Skeletal muscle tissue (tissue), 3 donors: ENCODE measurements at regions not wholly inside any gene's neighbourhood (a gene's known extent, or its start where the extent isn't known, plus 50 kb on each side); places are given as distances from the start of the nearest gene placed in this dataset.

Experiments used
- H3K27ac ChIP-seq: one replicate; pipeline ENCODE4 v1.7.0; 2013; ENCODE audit warnings: mild to moderate bottlenecking, low read depth, low read length, inconsistent platforms
- H3K27me3 ChIP-seq, 3 donors: one replicate each; pipeline ENCODE4 v1.7.0; 2013; ENCODE audit warnings: low read length in 3 of 3; ENCODE audit not compliant: control insufficient read depth in 3 of 3, insufficient read depth in 3 of 3
- H3K36me3 ChIP-seq, 3 donors: one replicate each; pipeline ENCODE4 v1.7.0; 2013; ENCODE audit warnings: low read length in 3 of 3; ENCODE audit not compliant: control insufficient read depth in 3 of 3, insufficient read depth in 3 of 3
- H3K4me1 ChIP-seq, 3 donors: one replicate each; pipeline ENCODE4 v1.7.0; 2013; ENCODE audit warnings: low read length in 3 of 3, mild to moderate bottlenecking in 3 of 3; ENCODE audit not compliant: control insufficient read depth in 3 of 3, insufficient read depth in 3 of 3
- H3K4me3 ChIP-seq, 3 donors: one replicate each; pipeline ENCODE4 v1.7.0; 2013; ENCODE audit warnings: low read length in 3 of 3
- H3K9ac ChIP-seq, 3 donors: one replicate each; pipeline ENCODE4 v1.7.0; 2013; ENCODE audit warnings: low read length in 3 of 3, mild to moderate bottlenecking in 3 of 3, moderate library complexity in 2 of 3, low read depth in 1 of 3
- H3K9me3 ChIP-seq, 3 donors: one replicate each; pipeline ENCODE4 v1.7.0; 2013; ENCODE audit warnings: low read length in 3 of 3; ENCODE audit not compliant: control insufficient read depth in 3 of 3
- donor health status: Osteomylitis.

DNA sequence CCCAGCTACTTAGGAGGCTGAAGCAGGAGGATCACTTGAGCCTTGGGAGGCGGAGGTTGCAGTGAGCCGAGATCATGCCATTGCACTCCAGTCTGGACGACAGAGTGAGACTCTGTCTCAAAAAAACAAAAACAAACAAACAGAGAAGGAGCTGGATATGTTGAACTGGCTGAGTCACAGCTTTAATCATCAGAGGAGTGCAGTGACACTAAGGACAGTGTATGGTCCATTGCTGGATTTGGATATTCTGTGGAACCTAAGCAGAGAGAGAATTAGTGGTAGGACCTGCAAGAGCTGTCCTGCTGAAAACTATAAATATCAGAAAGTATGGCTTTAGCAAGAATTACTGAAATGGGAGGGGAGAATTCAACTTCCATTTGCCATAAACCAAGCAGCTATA is 163.0 kb upstream of the PELI2 start:
- no peaks in the 10 kb centered on the region for H3K9me3 ChIP-seq
- no peaks in the 10 kb centered on the region for H3K4me1 ChIP-seq
- H3K27ac ChIP-seq: no peak overlapping the region
- H3K4me3 ChIP-seq: no peak overlapping the region
- no peaks in the 10 kb centered on the region for H3K36me3 ChIP-seq
- H3K9ac ChIP-seq: no peak overlapping the region
- H3K27me3 ChIP-seq: no peaks in the 10 kb centered on the region

GRCh38 chr14:55957950-55958349 is 160.3 kb upstream of the PELI2 start:
- Histone ChIP-seq H3K4me3 (no peak overlapping the region), H3K9me3 (no peaks in the 10 kb centered on the region), H3K4me1 (no peaks in the 10 kb centered on the region), H3K36me3 (no peaks in the 10 kb centered on the region), H3K9ac (no peak overlapping the region), H3K27me3 (no peaks in the 10 kb centered on the region), H3K27ac (no peak overlapping the region)

DNA sequence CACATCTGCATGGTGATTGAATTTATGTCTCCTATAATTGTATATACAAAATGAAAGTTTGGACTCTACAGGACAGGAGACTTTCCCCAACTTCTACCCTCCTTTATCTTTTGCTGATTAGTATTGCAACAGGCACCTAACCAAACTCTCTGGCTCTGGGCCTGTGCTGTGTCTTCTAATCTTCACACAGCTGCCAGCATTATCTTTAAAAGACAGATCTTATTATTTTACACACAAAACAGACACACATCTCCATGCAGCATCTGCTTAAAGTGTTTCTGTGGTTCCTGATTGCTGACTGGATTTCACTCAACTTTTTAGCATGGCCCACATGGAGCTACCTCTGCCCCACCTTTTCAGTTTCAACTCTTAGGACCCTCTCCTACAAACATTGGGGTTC is 154.9 kb upstream of the PELI2 start:
- no peaks in the 10 kb centered on the region for H3K27me3 ChIP-seq
- no peak overlapping the region for H3K27ac ChIP-seq
- H3K9me3 ChIP-seq: no peaks in the 10 kb centered on the region
- no peaks in the 10 kb centered on the region for H3K4me1 ChIP-seq
- no peak overlapping the region for H3K4me3 ChIP-seq
- H3K9ac ChIP-seq: no peak overlapping the region
- no peaks in the 10 kb centered on the region for H3K36me3 ChIP-seq

DNA sequence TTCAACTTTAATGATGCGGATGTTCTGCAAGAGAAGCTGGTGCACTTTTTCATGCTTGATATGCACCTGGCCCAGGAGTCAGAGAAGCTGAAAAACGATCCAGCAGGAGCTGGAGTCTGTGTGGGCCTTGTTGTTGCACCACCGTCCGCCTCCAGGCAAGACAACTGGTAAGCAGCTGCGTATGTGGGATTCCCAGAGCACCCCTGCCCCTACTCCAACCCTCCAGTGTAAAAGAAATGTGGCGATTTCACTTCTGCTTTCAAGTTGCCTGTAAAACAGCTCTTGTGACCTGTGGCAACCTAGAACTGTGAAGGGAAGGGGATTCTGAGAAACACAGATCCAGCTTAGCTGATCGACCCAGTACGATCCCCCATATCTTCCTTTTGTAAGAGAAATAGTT is 154.1 kb upstream of the PELI2 start:
- Histone ChIP-seq H3K27me3 (no peaks in the 10 kb centered on the region), H3K9ac (no peak overlapping the region), H3K4me3 (no peak overlapping the region), H3K36me3 (no peaks in the 10 kb centered on the region), H3K9me3 (no peaks in the 10 kb centered on the region), H3K27ac (no peak overlapping the region), H3K4me1 (no peaks in the 10 kb centered on the region)

DNA sequence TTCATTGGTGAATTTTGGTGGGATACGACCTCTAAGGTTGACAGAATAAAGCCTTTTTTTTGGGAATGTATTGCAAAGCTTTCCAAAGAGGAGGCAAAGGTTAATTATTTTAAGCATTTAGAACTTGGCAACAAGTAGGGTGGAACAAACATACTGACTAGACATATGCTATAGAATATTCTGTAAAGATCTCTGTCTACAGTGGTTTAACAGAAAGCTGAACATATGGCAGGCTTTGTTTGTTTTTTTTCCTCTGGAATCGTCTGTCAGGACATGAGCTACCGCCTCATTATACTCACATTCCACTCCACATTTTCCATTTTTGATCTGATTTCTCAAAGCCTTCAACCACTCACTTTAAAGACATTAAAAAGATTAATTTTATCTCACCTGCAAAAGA is 153.4 kb upstream of the PELI2 start:
- no peaks in the 10 kb centered on the region for H3K4me1 ChIP-seq
- H3K36me3 ChIP-seq: no peaks in the 10 kb centered on the region
- no peak overlapping the region for H3K4me3 ChIP-seq
- no peak overlapping the region for H3K9ac ChIP-seq
- H3K27me3 ChIP-seq: no peaks in the 10 kb centered on the region
- H3K27ac ChIP-seq: no peak overlapping the region
- no peaks in the 10 kb centered on the region for H3K9me3 ChIP-seq

GRCh38 chr14:55965851-55966250 is 152.4 kb upstream of the PELI2 start:
- Histone ChIP-seq H3K27ac (no peak overlapping the region), H3K9ac (no peak overlapping the region), H3K9me3 (no peaks in the 10 kb centered on the region), H3K36me3 (no peaks in the 10 kb centered on the region), H3K4me3 (no peak overlapping the region), H3K27me3 (no peaks in the 10 kb centered on the region), H3K4me1 (no peaks in the 10 kb centered on the region)

DNA sequence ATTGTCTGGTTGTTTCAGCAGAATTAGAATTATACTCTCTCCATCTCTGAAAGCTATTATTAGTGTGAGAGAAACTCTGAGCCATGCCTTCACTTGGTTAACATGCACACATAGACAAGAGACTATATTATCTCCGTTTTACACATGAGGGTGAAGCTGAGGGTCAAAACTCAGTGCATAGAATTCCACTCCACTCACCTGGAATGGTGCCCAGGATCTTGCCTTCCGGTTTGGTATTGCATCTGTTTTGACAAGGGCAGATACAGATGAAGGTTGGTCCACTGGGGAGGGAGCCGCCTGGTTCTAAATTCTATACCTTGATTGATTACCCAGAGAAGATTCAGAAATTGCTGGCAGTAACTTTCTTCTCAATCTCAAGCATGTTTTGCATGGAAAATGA is 149.5 kb upstream of the PELI2 start:
- Histone ChIP-seq H3K9me3 (no peaks in the 10 kb centered on the region), H3K36me3 (no peaks in the 10 kb centered on the region), H3K9ac (no peak overlapping the region), H3K4me1 (no peaks in the 10 kb centered on the region), H3K27me3 (no peaks in the 10 kb centered on the region), H3K4me3 (no peak overlapping the region), H3K27ac (no peak overlapping the region)

GRCh38 chr14:55973285-55973800 is 144.9 kb upstream of the PELI2 start:
- H3K4me3 ChIP-seq: no peak overlapping the region
- peaks cover 0 to 16% (median 5%) of the 10 kb centered on the region in 3 donors for H3K4me1 ChIP-seq
- no peak overlapping the region for H3K27ac ChIP-seq
- H3K36me3 ChIP-seq: no peaks in the 10 kb centered on the region
- H3K9me3 ChIP-seq: no peaks in the 10 kb centered on the region
- no peak overlapping the region for H3K9ac ChIP-seq
- no peaks in the 10 kb centered on the region for H3K27me3 ChIP-seq

DNA sequence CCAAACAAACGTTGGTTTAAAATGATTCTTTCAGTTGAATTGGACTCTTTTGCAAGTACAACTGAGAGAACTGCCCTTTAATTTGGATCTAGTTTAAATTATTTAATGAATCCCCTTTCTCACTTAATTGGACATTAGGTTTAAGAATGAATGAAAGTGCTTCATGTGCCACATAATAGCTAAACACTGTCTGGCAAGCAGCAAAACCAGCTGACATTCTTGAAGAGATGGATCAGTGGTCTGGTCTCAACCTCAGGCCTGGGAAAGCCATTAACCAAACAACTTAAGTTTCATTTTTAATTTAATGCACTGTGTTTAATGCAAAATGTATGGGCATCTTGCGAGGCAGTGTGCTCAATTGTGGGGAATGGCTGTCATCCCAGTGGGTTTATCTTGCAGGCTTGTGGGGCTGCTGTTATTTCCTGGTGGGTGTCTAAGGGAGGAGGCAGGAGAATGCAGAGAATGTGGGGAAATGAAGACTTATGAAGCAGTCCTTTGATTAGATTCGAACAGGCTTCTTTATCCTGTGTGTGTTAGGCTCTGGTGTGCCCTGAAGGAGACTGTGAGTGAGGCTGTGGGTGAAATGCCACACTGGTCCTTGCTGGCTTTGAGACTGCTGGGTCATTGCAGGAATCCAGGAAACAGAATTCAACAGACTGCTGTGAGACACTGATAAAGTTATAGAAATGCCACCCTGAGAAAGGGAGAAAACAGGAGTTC is 144.1 kb upstream of the PELI2 start:
- no peaks in the 10 kb centered on the region for H3K9me3 ChIP-seq
- no peaks in the 10 kb centered on the region for H3K27me3 ChIP-seq
- peaks cover 0 to 16% (median 5%) of the 10 kb centered on the region in 3 donors for H3K4me1 ChIP-seq
- H3K36me3 ChIP-seq: no peaks in the 10 kb centered on the region
- no peak overlapping the region for H3K4me3 ChIP-seq
- H3K9ac ChIP-seq: no peak overlapping the region
- no peak overlapping the region for H3K27ac ChIP-seq

- no peaks in the 10 kb centered on the region for H3K9me3 ChIP-seq
- H3K27ac ChIP-seq: no peak overlapping the region
- no peak overlapping the region for H3K9ac ChIP-seq
- H3K4me1 ChIP-seq: peaks cover 0 to 16% (median 5%) of the 10 kb centered on the region in 3 donors
- H3K36me3 ChIP-seq: no peaks in the 10 kb centered on the region
- H3K4me3 ChIP-seq: no peak overlapping the region
- H3K27me3 ChIP-seq: no peaks in the 10 kb centered on the region
Measured at GRCh38 chr14:55975281-55975910, 142.8 kb upstream of the PELI2 start.
